ENCODE measurements at regions not wholly inside any gene's neighbourhood (a gene's known extent, or its start where the extent isn't known, plus 50 kb on each side); places are given as distances from the start of the nearest gene placed in this dataset.

DNA sequence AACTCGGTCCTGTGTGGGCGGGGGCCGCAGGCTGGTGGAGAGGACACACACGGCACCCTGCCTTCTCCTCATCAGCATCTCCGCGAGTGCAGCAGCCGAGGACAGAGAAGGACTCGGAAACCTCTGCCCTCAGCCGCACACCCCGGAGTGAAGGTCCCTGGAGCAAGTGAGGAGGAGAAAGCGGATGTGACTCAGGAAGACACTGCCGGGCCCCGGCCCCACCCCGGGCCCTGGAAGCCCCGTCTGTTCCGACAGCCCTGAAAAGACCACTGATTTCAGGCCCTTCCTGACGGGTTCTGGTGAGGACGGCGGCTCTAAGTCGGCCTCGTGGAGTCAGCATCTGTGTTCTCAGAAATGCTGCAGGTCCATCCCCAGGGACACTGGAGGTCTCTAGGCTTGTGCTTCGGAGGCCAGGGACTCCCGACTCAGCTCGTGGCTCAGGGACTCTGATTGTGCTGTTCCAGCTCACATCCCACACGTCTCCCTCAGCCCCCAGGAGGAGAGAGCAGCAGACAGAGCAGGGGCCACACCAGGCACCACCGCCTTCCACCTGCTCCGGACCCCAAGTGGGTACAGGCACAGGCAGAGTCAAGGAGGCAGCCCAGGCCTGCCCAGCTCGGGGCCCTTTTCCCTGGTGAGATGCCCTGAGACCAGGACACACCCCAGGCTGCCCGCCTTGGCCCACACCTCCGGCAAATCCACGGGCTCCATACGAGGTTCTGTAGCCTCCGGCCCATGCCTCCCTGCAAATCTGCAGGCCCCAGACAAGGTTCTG is 134.5 kb upstream of the NKX1-1 start:
- no peak for DNase-seq

DNA sequence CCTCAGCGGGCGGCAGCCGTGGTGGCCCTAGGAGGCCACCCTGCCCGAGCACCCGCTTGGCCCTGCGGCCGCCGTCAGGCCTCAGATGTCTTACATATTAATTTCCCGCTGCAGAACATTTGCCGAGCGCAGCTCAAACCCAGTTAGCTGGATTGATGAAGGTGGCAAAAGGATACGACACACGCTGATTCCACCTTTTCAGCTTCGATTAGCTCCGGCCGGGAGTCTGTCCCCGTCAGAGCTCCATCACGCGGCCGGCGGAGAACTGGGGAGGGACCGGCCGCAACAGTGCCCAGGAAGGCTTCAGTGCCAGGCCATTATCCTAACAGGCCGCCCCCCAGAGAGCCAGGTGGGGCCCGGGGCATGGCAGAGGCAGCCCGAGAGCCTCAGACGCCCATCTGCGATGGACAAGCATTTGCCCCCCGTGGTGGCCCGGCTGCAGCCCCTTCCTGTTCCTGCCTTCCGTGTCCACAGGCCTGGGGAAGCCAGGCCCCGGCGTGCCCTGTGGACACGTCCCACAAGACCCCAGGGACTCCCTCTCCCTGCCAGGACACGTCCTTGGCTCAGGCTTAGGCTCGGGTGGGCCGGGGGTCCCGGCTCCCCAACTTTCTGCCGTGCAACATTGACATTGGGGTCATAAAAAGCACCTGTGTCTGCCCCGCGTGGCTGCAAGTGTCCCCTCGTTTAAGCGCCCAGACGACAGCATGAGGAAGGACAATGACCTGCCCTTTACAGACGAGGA is 133.8 kb upstream of the NKX1-1 start:
- DNase-seq = no peak

DNA sequence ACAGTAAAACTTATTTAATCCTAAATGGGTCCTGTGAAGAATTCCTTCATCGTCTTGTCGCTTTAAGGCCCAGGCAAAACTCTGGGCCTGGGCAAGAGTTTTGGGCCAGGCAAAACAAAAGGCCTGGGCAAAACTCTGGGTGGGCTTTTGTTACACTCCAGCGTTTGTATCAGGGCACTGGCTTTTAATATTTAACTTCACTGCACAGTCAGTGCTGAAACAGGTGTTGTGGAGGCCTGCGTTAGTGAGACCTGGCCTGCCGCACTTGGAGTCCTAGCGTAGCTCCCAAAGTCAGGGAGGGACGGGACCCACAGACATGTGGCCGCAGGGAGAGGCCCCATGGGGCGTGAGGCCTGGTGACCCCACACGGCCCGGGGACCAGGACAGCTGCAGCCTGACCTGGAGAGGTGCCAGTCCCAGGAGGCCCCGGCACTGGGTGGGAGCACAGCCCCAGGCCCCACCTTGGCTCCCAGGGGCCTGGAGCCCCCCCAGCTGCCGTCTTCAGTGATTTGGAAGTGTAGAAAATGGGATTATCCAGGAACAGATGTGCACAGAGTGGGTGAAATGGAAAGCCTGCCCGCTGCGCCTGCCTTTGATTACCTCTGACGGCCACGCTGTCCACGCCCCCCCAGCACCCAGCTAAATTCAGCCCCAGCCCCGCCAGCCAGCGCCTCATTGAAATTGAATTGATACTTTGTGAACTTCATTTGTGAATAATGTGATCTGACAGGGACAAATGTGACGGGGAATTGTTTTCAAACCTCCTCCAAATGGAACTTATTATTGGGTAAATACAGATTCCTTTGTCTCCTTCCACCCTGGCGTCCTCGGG is 132.9 kb upstream of the NKX1-1 start:
- no peak for DNase-seq

DNA sequence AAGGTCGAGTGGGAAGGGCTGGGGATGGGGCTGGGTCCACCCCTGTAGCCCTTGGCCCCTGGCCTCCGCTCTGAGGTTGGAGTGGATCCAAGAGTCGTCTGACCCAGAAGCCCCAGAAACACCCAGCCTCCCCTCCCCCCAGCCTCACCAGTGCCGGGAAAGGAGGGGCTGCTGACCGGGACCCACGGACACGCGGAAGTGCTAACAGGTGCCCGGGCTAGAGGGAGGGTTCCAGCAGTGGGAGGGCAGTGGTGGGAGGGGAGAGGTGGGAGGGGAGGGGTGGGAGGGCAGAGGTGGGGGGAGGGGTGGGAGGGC is 131.8 kb upstream of the NKX1-1 start:
- DNase-seq = no peak

DNA sequence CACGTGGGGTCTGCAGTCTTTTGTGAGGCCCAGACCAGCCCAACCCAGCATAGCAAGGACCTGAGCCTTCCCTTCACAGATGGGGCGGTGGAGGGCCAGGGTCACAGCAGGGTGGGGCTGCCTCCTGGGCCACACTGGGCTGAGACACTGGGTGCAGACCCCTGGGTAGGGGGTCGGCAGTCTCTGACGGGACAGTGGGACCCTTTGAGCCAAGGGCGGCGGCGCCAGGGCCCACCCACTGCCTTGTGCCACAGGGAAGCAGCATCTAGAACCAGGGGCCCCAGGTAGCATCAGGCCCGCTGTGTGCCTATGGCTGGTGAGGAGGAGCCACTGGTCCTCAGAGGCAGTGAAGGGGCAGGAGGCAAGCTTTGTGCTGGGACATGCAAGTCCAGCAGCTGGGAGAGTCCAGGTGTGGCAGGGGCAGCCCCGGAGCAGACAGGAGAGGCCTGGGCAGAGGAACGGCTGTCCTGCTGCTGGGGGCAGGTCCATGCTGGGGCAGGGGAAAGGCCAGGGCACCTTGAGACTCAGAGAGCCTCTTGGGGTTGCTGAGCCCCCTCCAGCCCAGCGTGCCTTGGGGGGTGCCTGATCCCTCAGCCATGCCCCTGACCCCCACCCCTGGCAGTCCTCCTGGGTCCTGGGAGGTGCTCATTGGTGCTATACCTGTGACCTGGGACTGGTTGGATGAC is 131.3 kb upstream of the NKX1-1 start:
- no peak for DNase-seq

DNA sequence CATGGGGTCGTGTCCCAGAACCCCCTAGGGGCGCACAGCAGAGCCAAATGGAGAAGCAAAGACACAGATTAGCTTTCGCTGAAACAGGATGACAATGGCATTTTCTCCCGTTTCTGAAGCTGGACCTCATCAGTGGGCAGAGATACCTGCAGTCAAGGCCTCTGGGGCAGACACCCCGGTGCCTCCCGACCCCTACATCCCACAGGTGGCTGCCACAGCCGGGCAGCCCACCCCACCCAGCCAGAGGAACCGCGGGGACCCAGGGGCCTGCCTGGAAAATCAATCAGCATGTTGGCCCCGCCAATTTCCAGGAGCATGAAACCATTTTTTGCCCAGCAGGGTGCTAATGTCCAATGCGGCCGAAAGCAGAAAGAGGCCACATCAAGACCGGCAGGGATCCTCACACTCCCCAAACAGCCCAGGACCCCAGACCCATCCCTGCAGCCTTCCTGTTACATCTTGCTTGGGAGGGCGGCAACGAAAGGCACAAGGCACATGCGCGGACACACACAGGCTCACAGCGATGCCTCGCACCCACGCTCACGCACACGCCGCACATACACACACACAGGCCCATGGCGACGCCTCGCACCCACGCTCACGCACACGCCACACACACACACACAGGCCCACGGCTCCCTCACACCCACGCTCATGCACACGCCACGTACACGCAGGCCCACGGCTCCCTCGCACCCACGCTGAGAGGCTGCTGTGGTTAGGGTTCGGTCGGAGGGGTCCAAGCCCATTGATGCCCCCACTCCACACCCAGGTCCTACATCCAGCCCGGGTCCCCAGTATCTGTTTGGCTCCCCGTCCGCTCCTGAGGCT is 130.6 kb upstream of the NKX1-1 start:
- DNase-seq = no peak

DNA sequence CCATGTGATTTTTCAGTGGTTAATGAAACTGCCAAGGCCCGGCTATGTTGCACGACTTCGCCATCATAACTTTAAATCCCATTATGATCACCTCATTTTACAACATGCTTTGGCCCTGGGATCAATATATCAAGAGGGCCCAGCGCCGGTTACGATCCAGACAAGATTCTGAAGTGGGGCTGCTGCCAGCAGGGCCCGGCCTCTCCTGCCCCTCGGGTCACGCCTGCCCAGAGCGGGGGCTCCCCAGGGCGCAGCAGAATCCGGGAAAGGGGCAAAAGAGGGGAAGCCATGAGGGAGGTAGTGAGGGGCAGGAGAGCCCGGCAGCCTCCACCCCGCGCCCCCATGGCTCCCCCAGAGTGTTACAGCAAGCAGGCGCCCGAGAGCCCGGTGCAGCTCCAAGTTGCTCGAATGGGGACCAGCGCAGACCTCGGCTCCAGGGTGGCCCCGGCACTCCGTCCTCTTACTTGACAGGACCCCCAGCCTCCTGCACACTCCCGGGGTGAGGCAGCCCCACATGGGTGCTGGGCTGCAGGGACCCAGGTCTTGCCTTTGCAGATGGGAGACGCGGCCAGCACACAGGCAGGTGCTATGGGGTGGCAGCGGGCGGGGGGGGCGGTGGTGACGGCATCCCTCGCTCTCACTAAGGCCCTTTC is 129.8 kb upstream of the NKX1-1 start:
- DNase-seq = no peak

DNA sequence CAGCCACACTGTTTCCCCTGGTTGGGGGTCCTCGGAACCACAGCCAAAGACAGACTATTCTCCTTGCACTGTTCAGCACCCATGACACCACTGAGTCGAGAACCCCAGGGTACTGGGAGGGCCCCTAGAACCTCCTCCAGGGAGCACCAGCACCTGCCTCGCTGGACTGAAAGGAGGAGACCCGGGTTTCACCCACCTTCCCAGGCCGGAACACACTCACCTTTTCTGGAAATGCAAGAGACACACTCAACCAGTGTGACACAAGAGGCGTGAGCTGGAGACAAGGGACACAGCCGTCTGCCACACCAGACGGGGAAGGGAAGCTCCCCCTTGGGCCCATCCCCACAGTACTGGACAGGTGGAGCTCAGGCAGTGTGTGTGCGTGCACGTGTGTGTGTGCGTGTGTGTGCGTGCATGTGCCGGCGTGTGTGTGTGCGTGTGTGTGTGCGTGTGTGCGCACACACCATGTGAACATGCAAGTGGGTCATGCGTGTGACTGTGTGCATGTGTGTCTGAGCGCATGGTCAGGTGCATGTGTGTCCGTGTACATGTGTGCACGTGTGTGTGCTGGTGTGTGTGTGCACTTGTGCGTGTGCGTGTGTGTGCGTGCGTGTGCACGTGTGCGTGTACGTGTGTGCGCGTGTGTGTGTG is 128.8 kb upstream of the NKX1-1 start:
- no peak for DNase-seq

DNA sequence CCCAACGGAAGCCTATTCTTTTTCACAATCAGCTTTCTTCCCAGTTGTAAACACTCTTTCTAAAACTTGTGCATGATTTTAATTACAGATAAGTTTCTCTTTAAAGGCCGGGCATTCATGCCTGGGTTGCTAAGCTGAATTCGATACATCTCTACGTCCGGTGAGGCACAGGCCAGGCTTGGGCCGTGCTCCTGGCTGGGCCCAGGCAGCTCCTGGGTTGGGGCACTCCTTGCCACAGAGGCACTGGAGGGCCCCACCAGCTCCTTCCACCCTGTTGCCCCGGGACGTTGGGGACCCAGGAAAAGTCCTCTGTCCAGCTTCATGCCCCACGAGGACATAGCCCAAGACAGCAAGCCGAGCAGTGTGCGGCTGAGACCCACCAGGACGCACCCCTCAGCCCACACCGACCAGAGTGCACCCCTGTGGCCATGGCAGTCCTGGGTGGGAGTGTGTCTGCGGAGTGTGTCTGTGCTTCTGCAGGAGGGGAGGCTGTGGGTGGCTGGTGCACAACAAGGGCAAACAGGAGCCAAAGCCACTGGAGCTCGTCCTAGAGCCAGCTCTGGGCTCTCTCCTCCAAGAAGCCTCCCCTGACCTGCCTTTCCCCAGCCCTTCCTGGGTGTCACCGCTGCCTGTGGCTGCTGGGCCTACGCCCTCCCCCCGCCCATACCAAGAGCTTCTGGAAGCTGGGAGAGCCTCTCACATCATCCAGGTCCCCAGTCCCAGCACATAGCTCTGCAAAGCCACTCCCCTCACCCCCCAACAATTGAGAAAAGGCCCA is 128.0 kb upstream of the NKX1-1 start:
- no peak for DNase-seq

DNA sequence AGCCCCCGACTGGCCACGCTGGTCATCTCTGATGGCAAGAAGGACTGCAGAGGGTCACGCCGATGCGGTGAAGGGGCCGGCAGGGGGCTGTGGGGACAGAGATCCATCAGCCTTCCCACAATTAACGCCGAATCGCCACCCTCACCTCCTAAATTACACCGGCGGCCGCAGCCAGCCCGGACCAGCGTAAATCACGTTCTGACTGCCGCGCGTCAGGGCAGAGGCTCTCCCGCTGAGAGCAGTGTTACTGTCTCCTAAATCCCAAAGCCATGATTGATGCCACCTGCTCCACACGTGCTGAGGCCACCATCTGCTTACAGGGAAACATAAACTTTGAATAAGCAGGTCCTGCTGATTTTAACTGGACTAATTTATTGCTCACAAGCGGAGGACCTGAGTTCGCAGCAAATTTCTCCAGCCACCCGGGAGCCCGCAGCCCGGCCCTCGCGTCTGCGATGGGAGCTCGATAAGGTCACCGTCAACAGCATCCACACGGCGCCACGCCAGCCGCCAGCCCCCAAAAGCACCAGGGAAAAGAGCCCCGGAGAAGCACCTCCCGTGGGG is 127.3 kb upstream of the NKX1-1 start:
- DNase-seq = peak; percentile 72

DNA sequence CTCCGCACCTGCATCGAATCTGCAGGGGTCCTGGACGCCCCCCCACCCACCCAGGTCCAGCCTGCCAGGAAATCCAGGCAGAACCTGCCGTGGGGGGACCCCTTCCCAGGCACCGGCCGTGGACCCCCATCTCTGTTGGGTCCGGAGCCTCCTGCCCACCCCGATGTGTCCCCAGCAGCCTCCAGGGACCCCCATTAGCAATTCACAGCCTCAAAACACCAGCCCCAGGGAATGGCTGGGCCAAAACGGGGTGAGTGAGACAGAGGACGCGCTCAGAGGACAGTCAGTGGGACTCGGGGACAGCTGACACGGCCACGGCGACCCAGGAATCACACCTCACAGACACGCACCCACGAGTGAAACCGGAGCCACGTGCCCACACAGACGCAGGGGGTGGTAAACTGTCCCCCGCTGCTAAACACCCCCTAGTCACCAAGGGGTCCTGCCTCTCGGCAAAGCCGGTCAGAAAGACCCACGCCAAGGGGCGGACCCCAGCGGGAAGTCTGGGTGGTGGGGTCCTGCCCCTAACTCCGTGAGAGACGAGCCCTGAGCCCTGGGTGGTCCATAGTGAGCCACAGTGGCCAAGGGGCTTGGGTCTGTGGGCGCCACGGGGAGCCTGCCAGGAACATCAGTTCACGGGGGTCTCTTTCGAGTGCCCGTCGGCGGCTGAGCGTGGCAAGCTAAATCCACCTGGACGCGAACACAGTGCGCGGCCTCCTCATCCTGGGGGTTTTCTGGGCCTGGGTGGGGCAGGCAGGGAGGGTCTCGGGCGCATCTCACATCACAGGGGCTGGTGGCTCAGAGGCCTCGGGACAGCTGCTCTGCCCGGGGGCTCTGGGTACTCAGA is 126.5 kb upstream of the NKX1-1 start:
- no peak for DNase-seq

DNA sequence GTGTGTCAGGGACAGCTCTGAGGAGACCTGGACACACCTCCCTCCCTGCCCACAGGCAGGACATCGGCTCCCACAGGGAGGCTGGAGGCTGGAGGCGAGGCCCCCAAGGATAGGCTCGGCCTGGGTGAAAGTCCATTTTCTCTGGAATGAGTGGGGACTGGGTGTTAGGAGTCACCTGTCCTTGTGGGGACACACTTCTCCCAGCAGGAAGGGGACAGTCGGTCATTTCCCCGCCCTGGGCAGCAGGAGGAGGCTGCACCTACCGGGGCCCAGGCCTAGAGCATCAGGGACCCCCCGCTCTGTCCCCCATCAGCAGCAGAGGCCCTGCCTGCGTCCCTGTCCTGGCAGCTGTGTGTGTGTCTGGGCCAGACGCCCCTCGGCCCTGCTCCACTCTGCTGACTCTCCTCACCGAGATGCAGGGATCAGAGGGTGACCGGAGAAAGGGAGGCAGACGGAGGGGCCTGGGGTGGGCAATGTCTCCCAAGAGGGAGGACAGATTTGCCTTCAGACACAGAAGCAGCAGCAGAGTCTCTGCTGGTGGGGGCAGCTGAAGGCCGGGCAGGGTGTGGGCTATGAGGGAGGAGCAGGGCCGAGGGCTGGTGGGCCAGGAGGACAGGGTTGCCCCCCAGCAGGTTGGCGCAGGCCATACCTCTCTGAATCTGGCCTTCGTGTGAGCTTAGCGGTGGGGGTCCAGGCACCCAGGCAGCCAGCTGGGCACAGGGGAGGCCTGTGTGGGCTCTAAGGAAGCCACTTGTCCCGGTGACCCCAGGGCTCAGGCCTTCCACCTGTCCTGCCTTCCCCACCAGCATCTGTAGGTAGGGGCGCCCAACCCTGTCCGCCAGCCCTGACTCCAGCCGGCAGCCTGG is 125.7 kb upstream of the NKX1-1 start:
- no peak for DNase-seq

DNA sequence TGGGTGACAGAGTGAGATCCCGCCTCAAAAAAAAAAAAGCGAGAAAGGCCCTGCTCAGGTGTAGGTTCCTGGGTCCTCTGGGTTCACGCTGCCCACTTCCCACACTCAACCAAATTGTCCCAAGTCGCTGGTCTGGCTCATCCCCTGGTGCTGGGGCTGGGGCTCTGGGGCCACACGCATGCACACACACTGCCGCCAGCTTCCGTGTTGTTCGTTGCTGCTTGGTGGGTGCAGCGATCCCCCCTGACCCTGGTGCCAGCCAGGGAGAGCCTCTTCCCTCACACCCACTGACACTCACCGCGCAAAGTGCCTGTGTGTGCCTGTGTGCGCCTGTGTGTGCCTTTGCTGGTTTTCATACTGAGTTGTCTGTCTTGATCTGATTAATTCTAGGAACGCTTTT is 124.1 kb upstream of the NKX1-1 start:
- DNase-seq = no peak

DNA sequence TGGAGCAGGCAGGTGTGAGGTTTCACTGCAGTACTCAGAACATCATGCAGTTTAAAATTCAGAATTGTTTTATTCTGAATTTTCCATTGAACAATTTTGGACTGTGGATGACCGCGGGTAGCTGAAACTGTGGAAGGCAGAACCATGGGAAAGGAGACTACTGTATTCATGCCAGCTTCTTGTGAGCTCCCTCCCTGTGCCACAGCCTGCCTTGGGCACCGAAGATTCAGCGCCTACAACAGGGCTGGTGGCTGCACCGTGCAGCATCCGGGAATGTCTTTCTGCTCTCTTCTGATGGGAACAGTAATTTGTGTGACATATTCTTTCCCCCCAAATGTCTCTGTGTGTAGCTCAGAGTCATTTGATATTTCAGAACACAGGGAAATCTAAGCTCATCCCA is 118.5 kb upstream of the NKX1-1 start:
- no peak for DNase-seq

DNA sequence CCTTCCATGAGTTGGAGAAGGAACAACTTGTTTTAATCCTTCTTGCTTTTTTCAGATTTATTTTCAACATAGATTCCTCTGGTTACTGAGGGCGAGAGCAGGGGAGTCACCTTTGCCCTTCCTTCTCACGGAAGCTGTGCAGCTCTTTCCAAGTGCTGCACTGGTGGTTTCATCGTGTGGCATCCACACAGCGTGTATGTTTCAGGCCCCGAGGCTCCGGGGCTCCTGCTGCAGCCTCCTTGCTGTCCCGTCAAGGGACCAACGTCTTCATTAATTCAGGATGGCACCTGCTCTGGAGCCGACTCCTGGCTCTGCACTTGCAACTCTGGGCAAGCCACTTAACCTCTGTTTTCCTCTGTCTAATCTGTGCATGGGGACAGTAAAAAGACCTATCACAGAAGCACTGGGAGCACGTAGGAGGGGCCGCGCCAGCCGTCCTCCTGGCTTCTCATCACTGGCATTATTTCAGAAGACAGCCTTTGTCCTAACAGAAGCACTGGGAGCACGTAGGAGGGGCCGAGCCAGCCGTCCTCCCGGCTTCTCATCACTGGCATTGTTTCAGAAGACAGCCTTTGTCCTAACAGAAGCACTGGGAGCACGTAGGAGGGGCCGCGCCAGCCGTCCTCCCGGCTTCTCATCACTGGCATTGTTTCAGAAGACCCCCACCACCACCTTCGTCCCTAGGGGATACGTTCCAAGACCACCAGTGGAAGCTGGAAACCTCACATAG is 117.8 kb upstream of the NKX1-1 start:
- no peak for DNase-seq

DNA sequence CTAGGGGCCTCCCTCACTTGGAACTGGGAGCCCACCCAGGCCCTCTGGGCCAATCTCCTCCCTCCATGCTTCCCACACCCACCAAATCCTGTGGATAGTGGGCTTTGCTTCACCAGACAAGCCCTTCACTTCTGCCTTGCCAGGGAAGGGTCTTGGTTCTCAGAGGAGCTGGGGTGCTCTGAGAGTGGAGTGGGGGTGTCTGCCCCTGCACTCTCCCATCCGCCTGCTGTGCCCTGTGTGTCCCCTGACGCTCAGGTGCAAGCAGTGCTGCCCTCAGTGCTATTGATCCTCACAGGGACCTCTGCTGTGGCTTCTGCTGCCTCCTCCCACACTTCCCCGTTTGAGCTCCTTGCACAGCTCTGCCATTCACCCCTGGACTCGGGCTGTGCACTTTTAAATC is 117.3 kb upstream of the NKX1-1 start:
- no peak for DNase-seq

DNA sequence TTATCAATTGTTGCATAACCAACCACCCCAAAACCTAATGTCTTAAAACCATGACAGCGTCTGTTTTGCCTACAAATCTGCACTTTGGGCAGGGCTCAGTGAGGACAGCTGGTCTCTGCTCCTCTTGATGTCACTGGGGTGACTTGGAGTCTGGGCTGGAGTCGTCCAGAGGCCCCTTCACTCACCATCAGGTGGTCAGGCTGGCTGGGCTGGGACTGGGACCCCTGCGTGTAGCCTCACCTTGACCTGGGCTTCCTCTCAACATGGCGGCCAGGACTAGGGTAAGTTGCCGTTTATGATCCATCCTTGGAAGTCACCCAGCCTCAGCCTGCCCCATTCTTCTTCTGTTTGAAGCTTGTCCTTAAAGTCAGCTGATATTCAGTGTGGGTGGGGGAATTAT is 116.8 kb upstream of the NKX1-1 start:
- DNase-seq = no peak
